ENCODE measurements at regions not wholly inside any gene's neighbourhood (a gene's known extent, or its start where the extent isn't known, plus 50 kb on each side); places are given as distances from the start of the nearest gene placed in this dataset.

DNA sequence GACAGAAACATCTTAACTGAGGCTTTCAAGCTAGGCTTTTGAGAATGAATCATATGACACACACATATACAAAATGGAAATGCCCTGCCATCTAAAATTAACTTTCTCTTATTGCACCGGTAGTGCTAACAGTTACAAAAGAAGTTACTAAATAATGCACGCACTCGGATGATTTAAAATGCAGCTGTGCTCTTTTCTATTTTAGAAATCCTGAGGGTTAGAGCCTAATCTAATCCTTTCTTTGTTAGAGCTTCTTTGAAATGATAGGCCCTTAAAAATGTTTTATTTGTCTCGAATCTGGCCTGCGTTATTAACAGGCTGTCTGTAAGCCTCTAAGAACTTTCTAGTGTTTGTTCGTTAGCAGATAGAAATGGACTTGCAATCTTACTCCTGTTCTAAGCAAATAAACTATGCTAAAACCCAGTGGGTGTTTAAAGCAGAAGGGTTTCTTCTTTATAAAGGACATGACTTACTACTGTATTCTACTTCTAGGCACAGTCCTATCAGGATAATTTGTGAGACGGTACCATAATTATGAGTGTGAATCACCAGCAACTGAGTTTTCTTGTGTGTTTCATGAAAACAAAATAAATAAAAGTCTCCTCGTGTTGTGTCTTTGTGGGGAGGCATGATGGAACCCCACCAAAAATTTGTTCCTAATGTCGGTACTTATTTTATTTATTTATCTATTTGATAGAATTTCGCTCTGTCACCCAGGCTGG, 69.2 kb upstream of the MYO10 start:
- ChIA-PET CTCF (no interaction called here), POLR2A (no interaction called here)
- peaks cover 6% of the 10 kb centered on the region for H3K4me1 ChIP-seq
- Mint-ChIP-seq H3K27ac (ENCODE audit: unreplicated experiment) (no peak overlapping the region), H3K4me3 (ENCODE audit: unreplicated experiment) (no peak overlapping the region), H3K9me3 (ENCODE audit: unreplicated experiment) (peaks cover 10% of the 10 kb centered on the region), H3K4me1 (ENCODE audit: low read depth, unreplicated experiment) (peaks cover 8% of the 10 kb centered on the region), H3K27me3 (ENCODE audit: insufficient read depth, unreplicated experiment) (no peaks in the 10 kb centered on the region), H3K36me3 (ENCODE audit: insufficient read depth, unreplicated experiment) (no peaks in the 10 kb centered on the region)
- TF ChIP-seq, protein P1, sequence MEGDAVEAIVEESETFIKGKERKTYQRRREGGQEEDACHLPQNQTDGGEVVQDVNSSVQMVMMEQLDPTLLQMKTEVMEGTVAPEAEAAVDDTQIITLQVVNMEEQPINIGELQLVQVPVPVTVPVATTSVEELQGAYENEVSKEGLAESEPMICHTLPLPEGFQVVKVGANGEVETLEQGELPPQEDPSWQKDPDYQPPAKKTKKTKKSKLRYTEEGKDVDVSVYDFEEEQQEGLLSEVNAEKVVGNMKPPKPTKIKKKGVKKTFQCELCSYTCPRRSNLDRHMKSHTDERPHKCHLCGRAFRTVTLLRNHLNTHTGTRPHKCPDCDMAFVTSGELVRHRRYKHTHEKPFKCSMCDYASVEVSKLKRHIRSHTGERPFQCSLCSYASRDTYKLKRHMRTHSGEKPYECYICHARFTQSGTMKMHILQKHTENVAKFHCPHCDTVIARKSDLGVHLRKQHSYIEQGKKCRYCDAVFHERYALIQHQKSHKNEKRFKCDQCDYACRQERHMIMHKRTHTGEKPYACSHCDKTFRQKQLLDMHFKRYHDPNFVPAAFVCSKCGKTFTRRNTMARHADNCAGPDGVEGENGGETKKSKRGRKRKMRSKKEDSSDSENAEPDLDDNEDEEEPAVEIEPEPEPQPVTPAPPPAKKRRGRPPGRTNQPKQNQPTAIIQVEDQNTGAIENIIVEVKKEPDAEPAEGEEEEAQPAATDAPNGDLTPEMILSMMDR (IDR thresholded peaks at IDR 0.05; ENCODE audit: insufficient read depth in 1 of 2, low read depth in 1 of 2, low read length in 1 of 2, severe bottlenecking in 1 of 2, unreplicated experiment in 1 of 2), result no peak
- H3K27me3 ChIP-seq (replicated peaks; ENCODE audit: control insufficient read depth, insufficient read depth, low read length), result no peaks in the 10 kb centered on the region
- H3K4me3 ChIP-seq (ENCODE audit: low read depth, low read length), result no peak overlapping the region
- no peaks in the 10 kb centered on the region for H3K36me3 ChIP-seq (ENCODE audit: control insufficient read depth, insufficient read depth, low read length)
- intact Hi-C loops (cut with micrococcal nuclease; ENCODE audit: unreplicated experiment), result no loop called here
- no peaks in the 10 kb centered on the region for H3K9me3 ChIP-seq
- DNase-seq, result no peak
- no TSS peak for BruUV-seq (replicated peaks)

DNA sequence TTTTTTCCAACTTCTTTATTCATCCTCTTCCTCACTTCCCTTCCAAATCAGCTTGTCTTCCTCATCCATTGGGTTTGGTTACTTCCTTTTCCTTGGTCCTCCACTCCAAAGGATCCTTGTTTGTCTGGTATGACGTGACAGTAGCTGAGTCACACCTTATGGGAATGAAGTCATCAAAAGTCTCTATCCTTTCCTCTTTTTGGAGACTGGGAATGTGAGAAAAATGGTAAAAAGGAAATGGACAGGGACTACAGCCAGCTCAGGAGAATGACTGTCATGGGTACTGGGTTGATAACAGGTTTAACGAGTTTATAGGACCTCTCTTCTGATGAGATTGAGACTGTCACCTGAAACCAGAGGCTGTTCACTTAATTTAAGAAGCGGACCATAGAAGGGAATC, 76.2 kb upstream of the MYO10 start:
- BruUV-seq (replicated peaks), result no TSS peak
- ChIA-PET CTCF (interaction anchor here (1.1 kb wide), 1 partner anchor 121 kb away, joined by 3 read pairs; no protein-coding TSS in a partner anchor), POLR2A (no interaction called here)
- Mint-ChIP-seq H3K27ac (ENCODE audit: unreplicated experiment) (no peak overlapping the region), H3K27me3 (ENCODE audit: insufficient read depth, unreplicated experiment) (no peaks in the 10 kb centered on the region), H3K4me1 (ENCODE audit: low read depth, unreplicated experiment) (peaks cover 6% of the 10 kb centered on the region), H3K9me3 (ENCODE audit: unreplicated experiment) (peaks cover 10% of the 10 kb centered on the region), H3K36me3 (ENCODE audit: insufficient read depth, unreplicated experiment) (no peaks in the 10 kb centered on the region), H3K4me3 (ENCODE audit: unreplicated experiment) (no peak overlapping the region)
- intact Hi-C loops (cut with micrococcal nuclease; ENCODE audit: unreplicated experiment), result no loop called here
- Histone ChIP-seq H3K36me3 (ENCODE audit: control insufficient read depth, insufficient read depth, low read length) (no peaks in the 10 kb centered on the region), H3K27me3 (replicated peaks; ENCODE audit: control insufficient read depth, insufficient read depth, low read length) (no peaks in the 10 kb centered on the region), H3K4me1 (peaks cover 11% of the 10 kb centered on the region), H3K4me3 (ENCODE audit: low read depth, low read length) (no peak overlapping the region), H3K9me3 (0 out of 2 replicates have a peak, but pooled peaks cover 3% of the 10 kb centered on the region)
- no peak for DNase-seq
- TF ChIP-seq, protein P1 (IDR thresholded peaks at IDR 0.05; ENCODE audit: insufficient read depth in 1 of 2, low read depth in 1 of 2, low read length in 1 of 2, severe bottlenecking in 1 of 2, unreplicated experiment in 1 of 2), result no peak

DNA sequence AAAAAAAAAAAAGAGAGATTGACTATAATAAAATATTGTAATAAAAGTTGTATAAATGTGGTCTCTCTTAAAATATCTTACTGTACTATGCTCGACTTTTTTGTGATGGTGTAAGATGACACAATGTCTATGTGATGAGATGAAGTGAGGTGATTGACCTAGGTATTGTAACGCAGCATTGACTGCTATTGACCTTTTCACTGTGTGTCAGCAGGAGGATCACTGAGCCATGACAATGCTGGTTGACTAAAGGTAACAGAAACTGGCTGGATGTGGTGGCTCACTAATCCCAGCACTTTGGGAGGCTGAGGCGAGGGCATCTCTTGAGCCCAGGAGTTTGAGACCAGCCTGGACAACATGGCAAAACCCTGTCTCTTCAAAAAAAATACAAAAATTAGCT, 78.6 kb upstream of the MYO10 start:
- Mint-ChIP-seq H3K36me3 (ENCODE audit: insufficient read depth, unreplicated experiment) (no peaks in the 10 kb centered on the region), H3K4me3 (ENCODE audit: unreplicated experiment) (no peak overlapping the region), H3K4me1 (ENCODE audit: low read depth, unreplicated experiment) (peaks cover 11% of the 10 kb centered on the region), H3K27ac (ENCODE audit: unreplicated experiment) (no peak overlapping the region), H3K9me3 (ENCODE audit: unreplicated experiment) (peaks cover 2% of the 10 kb centered on the region), H3K27me3 (ENCODE audit: insufficient read depth, unreplicated experiment) (no peaks in the 10 kb centered on the region)
- no TSS peak for BruUV-seq (replicated peaks)
- Histone ChIP-seq H3K36me3 (ENCODE audit: control insufficient read depth, insufficient read depth, low read length) (no peaks in the 10 kb centered on the region), H3K4me1 (peaks cover 5% of the 10 kb centered on the region), H3K4me3 (ENCODE audit: low read depth, low read length) (no peak overlapping the region), H3K27me3 (replicated peaks; ENCODE audit: control insufficient read depth, insufficient read depth, low read length) (no peaks in the 10 kb centered on the region), H3K9me3 (0 out of 2 replicates have a peak, but pooled peaks cover 3% of the 10 kb centered on the region)
- TF ChIP-seq, protein P1 (IDR thresholded peaks at IDR 0.05; ENCODE audit: insufficient read depth in 1 of 2, low read depth in 1 of 2, low read length in 1 of 2, severe bottlenecking in 1 of 2, unreplicated experiment in 1 of 2), result no peak
- POLR2A ChIA-PET, result no interaction called here
- CTCF ChIA-PET, result no interaction called here
- intact Hi-C loops (cut with micrococcal nuclease; ENCODE audit: unreplicated experiment), result no loop called here
- no peak for DNase-seq
